Ureter (tissue), 1 donor: ENCODE measurements at regions not wholly inside any gene's neighbourhood (a gene's known extent, or its start where the extent isn't known, plus 50 kb on each side); places are given as distances from the start of the nearest gene placed in this dataset.

ENCODE experiments used
- DNase-seq: peaks from one replicate; pipeline ENCODE4 v3.0.0-alpha.2; 2020; ENCODE audit warnings: low spot score
- donor health status: DM: yes; HTN: yes; CAD: no.

DNA sequence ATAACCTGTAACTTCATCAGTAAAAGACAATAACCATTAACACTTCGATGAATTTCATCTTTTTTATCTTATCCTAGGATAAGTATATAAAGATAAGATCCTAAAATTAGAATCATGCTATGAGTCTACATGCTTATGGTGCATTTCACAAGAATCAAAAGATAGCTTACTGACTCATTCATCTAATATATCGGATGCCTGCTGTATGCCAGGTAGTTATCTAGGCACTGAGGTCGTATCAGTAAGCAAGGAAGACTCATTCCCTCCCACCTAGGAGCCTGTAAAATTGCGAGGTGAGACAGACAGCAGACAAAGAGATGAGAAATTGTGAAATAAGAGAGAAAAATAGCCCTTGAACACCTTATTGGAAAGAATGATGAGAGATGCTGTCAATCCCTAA is 240.6 kb upstream of the ADAMTSL1 start:
- no peak for DNase-seq

DNA sequence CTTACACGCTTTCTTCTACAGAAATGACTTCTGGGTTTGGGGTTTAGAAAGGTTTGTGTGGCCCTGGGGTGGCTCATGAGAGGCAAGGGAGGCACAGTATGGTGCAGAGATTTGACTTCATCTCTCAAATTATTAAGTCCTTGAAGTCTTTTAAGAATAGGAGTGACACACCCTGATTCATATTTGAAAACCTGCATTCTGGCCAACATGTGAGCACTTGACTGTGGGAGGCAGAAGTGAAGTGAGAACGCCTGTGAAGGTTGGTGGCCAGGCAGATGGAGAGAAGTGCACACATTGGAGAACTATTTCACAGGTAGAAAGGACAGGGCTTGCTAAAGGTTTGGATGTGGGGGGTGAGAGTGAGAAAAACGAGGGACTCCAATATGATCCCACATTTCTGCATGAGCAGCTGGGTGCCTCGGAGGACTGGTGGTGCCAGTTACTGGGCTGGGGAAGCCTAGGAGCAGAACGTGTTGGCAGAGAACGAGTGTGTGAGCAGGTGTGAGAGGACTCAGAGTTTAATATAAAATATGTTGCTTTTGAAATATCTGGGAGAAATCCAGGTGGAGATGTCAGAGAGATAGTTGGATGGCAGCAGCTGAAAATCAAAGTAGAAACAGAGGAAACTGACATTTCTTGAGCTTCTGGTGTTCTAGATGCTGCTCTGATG is 240.0 kb upstream of the ADAMTSL1 start:
- DNase-seq, result no peak

DNA sequence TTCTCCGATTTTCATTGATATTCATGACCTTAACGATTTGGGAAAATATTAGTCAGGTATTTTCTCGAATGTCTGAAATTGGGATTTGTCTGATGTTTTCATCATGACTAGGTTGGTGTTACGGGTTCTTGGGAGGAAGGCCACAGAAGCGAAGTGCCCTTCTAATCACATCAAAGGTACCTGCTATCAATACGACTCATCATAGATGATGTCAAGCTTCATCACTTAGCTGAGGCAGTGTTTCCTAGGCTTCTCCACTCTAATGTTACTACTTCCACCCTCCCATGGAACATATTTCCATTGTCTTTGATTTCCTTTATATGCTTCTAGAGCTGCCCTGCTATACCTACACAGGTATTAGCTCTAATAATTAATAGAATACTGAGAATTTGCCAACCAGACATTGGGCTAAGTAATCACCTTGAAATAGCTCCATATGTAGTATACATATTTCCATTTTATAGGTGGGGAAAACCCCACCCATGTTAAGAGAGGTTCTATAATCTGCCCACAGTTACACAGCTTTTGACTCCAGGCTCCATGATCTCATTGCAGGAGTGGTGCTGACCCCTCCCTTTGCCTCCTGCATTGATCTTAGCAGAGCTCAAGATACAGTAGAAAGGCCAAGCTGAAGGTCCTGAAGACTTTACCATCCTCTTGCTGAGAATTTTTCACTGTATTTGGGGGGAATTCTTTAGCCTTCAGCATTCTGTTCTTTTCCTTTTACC is 238.6 kb upstream of the ADAMTSL1 start:
- DNase-seq, result no peak

DNA sequence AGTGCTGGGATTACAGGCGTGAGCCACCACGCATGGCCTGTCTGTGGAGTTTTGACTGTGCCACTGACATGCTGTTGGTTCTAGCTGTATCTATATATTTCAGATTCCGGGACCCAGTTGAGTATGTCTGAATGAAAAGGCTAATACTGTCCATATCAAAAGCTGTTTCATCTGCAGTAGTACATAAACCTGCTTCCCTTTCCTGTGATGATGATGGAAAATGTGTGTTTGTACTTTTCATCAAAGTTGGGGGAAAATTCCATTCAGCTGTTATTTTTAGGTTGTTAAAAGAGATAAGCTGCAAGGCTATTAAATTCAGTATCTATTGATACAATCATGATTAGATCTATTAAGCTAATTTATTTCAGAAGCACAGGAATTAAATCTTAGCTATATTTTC is 237.6 kb upstream of the ADAMTSL1 start:
- DNase-seq, result no peak

DNA sequence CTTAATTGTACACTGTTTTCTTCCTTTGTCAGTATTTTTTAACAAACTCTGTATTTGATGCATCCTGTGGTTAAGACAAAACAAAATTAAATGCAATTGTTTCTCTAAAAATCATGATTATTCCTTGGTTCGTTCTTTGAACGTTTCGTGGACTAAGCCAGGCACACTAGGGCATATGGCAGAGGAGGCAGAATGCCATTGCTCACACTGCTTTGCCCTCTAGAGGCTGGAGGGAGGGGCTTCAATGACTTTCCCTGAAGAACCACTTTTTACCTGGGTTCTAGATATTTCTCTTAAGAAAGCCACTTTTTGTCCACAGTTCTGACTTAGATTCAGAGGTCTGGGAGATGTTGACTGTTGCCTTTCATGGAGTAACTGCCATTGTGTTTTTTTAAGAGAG is 236.2 kb upstream of the ADAMTSL1 start:
- DNase-seq, result no peak

DNA sequence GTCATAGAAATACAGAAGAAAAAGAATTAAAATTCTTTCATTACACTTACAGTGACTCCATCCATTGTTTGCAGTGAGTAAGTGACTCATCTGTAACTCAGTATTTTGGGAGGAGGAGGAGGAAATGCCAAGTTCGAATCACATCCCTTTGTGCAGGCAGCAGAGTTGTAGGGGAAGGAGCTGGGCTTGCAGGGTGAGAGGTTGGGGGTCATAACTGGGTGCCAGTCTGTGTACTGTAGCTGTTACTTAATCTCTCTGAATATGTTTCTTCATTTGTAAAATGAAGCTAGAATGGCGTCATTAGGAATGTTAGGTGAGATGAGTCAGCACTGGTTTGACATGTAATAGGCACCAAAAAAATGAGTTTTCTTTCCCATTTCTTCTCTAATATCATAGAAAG is 235.7 kb upstream of the ADAMTSL1 start:
- DNase-seq, result no peak

DNA sequence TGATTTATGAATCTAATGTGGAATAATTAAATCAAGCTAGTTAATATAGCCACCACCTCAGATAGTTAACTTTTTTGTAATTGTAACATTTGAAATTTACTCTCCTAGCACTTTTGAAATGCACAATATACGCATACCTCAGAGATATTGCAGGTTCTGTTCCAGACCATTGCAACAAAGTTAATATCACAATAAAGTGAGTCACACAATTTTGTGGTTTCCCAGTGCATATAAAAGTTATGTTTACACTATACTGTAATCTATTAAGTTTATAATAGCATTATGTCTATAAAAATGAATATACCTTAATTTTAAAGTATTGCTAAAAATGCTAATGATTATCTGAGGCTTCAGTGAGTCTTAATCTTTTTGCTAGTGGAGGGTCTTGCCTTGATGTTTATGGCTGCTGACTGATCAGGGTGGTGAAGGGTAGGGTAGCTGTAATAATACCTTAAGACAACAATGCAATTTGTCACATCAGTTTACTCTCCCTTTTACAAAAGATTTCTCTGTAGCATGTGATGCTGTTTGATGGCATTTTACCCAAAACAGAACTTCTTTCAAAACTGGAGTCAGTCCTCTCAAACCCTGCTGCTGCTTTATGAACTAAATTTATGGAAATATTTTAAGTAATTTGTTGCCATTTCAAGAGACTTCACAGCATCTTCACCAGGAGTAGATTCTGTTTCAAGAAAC is 235.1 kb upstream of the ADAMTSL1 start:
- no peak for DNase-seq

DNA sequence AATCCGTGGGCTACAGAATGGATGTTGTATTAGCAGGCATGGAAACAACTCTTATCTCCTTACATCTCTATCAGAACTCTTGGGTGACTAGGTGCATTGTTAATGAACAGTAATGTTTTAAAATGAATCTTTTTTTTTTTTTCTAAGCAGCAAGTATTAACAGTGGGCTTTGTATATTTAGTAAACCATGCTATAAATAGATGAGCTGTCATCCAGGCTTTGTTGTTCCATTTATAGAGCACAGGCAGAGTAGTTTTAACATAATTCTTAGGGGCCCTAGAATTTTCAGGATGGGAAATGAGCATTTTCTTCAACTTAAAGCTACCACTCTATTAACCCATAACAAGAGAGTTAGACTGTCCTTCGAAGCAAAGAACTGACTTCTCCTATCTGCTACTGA is 233.7 kb upstream of the ADAMTSL1 start:
- DNase-seq, result no peak

DNA sequence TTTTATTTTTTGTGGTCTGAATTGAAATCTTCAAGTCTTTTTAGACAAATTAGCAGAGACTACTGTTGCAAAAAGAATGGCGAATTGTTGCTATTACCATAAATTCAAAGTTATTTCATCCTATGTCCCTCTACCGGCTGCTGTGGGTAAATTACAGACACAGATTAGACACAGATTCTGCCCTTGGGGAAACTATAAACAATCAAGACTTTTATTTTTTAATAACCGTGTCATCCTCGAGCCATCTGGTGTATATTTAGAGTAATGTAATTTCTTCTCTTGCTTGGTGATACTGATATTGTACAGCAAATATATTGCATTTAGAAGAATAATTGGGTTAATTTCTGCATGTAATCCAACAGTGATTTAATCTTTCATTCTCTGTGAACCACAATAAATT is 228.0 kb upstream of the ADAMTSL1 start:
- no peak for DNase-seq

DNA sequence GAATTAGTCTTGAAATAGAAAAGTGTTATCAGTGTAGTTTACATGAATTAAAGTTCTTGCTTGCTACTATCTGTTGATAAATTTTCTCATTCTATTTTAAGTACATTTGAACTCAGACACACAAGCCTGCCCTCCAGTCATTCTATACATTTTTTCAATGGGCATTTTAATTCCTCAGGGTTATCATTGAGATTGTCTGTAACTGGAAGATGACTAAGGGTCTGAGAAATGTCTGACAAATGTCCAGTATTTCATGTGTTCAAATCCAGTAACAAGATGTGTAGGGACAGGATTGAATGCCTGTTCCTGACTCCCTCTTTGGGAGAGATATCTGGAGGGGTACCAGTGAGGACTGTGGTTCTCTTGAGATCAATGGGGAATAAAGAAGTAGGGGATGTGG is 223.9 kb upstream of the ADAMTSL1 start:
- no peak for DNase-seq

DNA sequence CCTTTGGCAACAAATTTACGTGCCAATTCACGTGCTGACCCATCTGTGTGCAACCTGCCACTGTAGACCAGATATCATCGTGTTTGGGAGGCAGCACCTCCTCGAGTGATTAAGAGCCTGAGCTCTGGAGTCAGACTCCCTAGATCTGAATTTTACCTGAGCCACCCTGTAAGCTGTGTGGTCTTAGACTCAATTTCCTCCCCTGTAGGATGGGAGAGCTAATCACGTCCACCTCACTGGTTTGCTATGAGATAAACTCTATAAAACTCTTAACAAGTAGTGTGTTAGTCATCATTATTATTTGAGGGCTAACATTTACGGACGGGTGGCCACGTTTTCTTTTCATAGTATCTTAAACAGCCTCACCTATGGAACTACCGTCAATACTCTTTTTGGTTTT is 220.0 kb upstream of the ADAMTSL1 start:
- no peak for DNase-seq

DNA sequence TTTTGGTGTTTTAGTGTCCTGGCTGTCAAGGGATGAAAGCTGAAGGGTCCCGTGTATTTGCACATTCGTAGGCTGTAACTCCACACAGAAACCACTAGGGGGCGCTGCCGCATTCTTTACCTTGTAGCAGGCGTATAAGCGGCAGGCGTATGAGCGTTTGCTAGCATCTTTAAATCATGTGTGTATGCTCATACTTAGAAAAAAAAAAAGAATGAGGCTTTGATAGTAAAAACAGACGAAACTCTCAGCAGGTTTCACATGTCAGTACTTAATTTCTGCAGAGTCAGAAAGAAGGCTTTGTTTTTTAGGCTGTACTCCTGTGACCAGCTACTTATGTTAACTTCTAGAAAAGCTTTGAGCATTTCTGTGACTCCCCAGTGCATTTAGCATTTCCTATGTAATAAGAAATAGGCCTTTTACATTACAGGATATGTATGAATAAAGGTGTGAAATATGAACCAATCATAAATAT is 218.8 kb upstream of the ADAMTSL1 start:
- DNase-seq, result peak; percentile 80

DNA sequence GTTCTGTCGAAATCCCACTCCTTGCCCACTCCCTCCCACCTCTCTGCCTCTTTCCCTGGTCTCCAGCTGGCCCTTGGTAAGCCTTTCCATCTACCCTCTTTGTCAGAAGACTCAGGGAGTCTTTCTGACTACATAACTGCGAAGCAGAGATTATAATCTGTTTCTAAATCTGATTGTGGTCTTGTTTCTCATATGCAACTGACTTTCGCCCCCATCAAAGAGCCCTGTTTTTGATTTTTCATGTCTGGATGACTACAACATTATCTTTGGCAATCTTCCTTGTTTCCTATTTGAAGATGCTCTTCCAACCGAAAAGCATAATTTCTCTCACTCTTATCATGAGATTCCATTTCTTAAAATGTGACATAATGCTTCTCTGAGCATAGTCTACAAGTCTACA is 218.2 kb upstream of the ADAMTSL1 start:
- DNase-seq, result no peak

DNA sequence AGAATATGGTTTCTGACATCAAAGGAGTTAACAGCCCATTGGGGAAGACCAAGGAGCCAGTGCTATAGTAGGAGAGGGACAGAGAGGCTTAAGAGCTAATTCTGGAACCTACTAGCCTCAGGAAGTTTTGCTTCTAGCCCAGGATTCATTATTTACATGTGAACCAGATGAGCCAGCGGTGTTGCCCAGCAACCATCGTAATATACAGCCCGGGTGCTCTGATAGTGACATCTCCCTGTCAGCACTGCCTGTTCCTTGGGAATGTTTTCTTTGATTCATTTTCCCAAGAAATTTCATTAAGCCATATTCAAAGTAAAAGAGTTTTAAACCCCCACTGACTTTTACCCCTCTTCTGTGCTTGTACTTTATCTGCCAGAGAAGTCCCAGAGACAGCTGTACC is 217.4 kb upstream of the ADAMTSL1 start:
- no peak for DNase-seq

DNA sequence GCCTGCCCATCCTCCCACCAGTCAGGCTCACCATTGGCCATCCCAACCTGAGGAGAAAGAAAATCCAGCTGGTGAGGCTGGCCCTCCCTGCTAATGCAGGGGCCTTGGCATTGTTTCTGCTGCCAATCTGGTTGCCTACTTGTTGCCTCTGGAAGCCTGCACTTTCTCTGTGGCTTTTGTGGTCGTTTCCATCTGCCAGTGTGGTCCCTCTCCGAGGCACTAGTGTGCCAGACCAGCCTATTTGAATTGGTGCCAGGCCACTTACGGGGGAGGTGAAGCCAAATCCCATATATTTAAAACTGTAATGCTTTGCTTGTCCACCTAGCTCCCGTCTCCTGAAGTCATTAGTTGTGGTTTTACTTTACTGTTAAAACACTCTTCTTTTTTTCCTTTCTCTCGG is 213.4 kb upstream of the ADAMTSL1 start:
- no peak for DNase-seq

DNA sequence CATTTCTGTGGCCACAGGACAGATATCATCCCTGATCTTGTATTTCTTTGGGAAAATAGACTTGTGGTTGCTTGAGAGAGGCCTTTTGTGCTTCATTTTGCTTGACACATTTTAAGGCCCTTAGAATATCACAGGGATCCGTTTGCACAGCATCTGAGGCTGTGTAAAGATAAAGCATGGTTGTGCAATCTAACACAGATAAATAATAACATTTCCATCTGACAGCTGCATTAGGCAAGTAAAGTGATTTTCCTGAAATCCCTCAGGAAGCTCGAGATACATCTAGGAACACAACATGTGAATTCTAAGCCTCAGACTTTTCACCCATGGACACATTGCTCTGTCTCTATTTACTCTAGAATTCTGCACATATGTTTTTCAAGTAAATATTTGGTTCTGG is 212.8 kb upstream of the ADAMTSL1 start:
- DNase-seq, result no peak

DNA sequence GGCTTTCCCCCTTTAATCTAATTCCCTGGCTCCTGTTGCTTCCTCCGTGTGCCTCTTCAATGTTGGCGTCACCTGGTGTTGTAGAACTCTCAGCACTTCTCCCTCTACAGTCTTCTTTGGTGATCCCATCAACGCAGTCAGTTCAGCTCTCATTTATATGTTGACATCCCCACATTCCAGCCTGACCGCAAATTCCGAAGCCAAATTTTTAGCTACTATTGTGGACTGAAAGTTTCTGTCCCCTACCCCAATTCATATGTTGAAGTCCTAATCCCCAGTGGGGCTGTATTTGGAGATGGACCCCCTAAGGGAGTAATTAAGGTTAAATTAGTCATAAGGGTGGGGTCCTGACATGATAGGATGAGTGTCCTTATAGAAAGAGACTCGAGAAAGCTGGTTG is 210.6 kb upstream of the ADAMTSL1 start:
- no peak for DNase-seq

DNA sequence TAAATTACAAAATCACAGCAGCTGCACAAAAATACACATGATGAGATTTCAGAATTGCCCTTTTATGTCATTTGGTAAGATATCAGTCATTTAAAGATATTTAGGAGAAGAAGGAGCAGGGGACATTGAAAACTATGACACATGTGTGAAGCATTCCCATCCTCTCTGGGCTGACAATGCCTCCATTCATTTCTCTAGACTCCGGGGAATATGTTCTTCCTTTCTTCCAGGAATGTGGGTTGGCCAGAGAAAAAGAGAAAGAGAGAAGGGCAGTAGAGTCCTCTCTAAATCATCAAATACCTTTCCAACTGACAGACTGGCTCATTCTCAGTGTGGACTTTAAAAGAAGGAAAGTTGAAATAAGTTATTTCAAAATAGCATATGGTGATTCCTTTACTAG is 205.6 kb upstream of the ADAMTSL1 start:
- no peak for DNase-seq

DNA sequence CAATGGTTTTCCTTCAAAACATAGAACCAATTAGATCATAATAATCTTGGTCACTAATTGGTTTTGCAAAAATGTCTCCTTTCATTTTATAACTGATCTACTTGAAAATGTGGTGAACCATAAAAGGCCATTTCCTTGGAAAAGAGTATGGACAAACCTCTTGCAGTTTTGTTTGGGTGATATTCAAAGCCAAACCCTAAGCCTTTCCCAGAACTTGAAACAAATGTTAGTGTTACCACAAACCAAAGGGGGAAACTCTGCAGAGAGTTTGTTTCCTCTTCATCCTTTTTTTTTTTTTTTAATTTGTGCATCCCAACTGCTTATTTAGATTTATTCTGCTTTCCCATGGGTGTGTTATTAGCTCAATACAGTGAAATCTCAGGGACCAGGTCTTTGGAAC is 204.4 kb upstream of the ADAMTSL1 start:
- DNase-seq, result no peak

DNA sequence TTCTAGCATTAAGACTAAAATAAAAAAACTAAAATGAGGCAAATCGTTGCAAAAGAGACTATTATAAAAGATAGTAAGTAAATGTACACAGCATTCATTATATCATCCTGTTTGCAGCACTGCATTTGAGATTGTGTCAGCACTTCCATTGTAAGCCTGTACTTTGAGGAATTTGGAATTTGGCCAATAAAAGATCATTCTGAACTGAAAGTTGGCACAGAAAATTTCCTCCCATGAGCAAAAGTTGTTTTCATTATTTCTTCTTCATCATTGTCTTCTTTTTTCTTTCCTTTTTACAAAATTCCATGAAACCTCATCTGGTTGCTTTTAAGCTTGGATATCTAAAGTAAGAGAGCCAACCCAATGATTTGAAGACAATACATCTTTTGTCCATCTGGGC is 199.3 kb upstream of the ADAMTSL1 start:
- no peak for DNase-seq

DNA sequence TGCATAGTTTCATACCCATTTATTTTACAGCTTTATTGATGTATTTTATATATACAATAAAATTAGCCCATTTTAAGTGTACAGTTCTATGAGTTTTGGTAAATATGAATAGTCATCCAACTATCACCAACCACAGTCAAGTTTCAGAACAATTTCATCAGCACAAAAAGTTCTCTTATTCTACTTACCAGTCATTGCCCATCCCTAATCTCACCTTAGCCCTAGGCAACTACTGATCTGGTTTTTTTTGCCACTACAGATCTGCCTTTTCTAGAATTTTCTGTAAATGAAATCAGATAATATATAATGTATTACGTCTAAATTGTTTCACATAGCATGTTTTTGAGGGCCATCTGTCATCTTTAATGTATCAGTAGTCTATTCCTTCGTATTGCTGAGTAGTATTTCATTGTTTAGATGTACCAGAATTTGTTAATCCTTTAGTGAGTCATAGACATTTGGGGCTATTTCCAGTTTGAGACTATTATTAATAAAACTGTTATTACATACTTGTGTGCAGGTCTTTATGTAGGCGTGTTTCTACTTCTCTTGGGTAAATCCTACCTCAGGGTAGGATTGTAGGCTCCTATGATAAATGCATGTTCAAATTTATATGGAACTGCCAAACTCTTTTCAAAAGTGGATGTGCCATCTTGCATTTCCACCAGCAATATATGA is 198.5 kb upstream of the ADAMTSL1 start:
- DNase-seq, result no peak

DNA sequence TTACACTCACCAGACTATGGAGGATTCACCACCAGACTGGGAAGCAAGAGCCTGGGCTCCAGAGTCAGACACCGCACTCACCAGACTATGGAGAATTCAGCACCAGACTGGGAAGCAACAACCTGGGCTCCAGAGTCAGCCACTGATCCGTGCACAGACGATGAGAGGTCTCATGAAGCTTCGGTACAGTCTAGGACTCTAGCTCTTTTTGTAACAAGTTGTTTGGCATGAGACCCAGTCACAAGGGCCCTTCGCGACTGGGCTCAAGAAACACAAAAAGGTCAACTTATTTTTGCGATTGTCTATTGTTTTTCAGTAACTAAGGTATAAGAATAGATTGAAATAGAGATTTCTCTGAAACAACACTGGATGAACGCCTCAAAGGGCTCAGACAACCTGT is 192.7 kb upstream of the ADAMTSL1 start:
- no peak for DNase-seq

DNA sequence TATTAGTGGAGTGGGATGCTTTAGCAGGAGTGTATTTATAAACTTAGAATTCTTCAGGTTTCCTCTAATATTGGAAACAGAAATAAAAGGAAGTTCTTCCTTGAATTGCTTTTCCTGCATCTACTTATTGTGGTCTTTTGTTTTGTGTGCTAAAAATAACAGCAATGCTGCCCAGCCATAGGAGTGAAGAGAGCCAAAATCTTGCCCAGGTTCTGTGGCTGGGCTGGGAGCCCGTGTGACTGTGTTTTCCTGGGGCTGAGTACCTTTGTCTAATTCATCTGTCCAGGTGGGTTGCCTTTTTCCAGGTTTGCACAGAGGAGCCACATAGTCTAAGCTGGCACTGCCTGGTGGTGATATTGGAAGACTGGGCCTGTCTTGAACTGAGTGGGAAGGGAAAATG is 179.7 kb upstream of the ADAMTSL1 start:
- no peak for DNase-seq
